H1 (cell line): ENCODE measurements at regions not wholly inside any gene's neighbourhood (a gene's known extent, or its start where the extent isn't known, plus 50 kb on each side); places are given as distances from the start of the nearest gene placed in this dataset.

Experiments
- CTCF ChIA-PET: fragments of 300-600 bp; sonication (Branson Sonifier 250); formaldehyde crosslinking; loops from one replicate; lab custom pipeline; 2021; ENCODE audit not compliant: partially characterized antibody; lab: Charles Lee
- POLR2A ChIA-PET: fragments of 300-600 bp; sonication (Branson Sonifier 250); formaldehyde crosslinking; loops from one replicate; lab custom pipeline; 2021; ENCODE audit warnings: inconsistent platforms; ENCODE audit not compliant: partially characterized antibody; lab: Charles Lee
- DNase-seq, 2 experiments: peaks; one replicate each; pipeline versions ENCODE4 v3.0.0 to v3.0.0-alpha.2; 2010 to 2022; ENCODE audit warnings: low spot score in 2 of 2, low read depth in 1 of 2, mixed read lengths in 1 of 2
- FAIRE-seq: peaks from 2 replicates; lab custom pipeline; 2011; peaks lifted over from hg19 to GRCh38; lab: Jason Lieb, UNC
- H2AFZ ChIP-seq: 2 replicates; pipeline ENCODE4 v1.8.1; 2012; ENCODE audit warnings: low read length, inconsistent platforms
- H2AK5ac ChIP-seq: 2 replicates; pipeline ENCODE4 v1.6.1; 2013; ENCODE audit warnings: low read depth, low read length
- H2BK120ac ChIP-seq: replicated peaks from 2 replicates; pipeline ENCODE3; 2013; ENCODE audit warnings: low read depth, low read length, inconsistent platforms
- H2BK12ac ChIP-seq: 2 replicates; pipeline ENCODE4 v1.6.1; 2013; ENCODE audit warnings: low read depth, low read length
- H2BK15ac ChIP-seq: 2 replicates; pipeline ENCODE4 v1.6.1; 2013; ENCODE audit warnings: low read length
- H2BK20ac ChIP-seq: 2 replicates; pipeline ENCODE4 v1.6.1; 2013; ENCODE audit warnings: low read length
- H2BK5ac ChIP-seq: 2 replicates; pipeline ENCODE4 v1.6.1; 2013; ENCODE audit warnings: low read depth, low read length
- H3K14ac ChIP-seq: 2 replicates; pipeline ENCODE4 v1.6.1; 2013; ENCODE audit warnings: inconsistent platforms; ENCODE audit not compliant: insufficient read length
- H3K18ac ChIP-seq: 2 replicates; pipeline ENCODE4 v1.6.1; 2013; ENCODE audit warnings: low read length; ENCODE audit errors: extremely low read depth
- H3K23ac ChIP-seq: 2 replicates; pipeline ENCODE4 v1.6.1; 2013; ENCODE audit warnings: inconsistent platforms; ENCODE audit not compliant: insufficient read length
- H3K23me2 ChIP-seq: 2 replicates; pipeline ENCODE4 v1.6.1; 2013; ENCODE audit warnings: low read depth, low read length
- H3K27ac ChIP-seq: 2 replicates; pipeline ENCODE4 v1.6.1; 2011; ENCODE audit warnings: low read depth, low read length, inconsistent platforms
- H3K27me3 ChIP-seq, 4 experiments: replicated peaks in 1 of 4; 1 replicate in 1 of 4; 2 replicates in 3 of 4; pipeline versions ENCODE4 v1.6.1 to v1.8.1; 2011 to 2013; ENCODE audit warnings: low read length in 3 of 4, mild to moderate bottlenecking in 3 of 4, inconsistent platforms in 2 of 4, mixed read lengths in 2 of 4, moderate library complexity in 1 of 4; ENCODE audit not compliant: control insufficient read depth in 3 of 4, insufficient read depth in 3 of 4; ENCODE audit errors: extremely low read depth in 1 of 4
- H3K36me3 ChIP-seq, 4 experiments: 2 replicates each; pipeline versions ENCODE4 v1.6.1 to v1.8.1; 2011 to 2013; ENCODE audit warnings: mild to moderate bottlenecking in 4 of 4, low read length in 3 of 4, moderate library complexity in 2 of 4, control low read depth in 1 of 4, inconsistent platforms in 1 of 4; ENCODE audit not compliant: insufficient read depth in 4 of 4, control insufficient read depth in 2 of 4
- H3K4ac ChIP-seq: replicated peaks from 2 replicates; pipeline ENCODE3; 2013; ENCODE audit warnings: low read length, low read depth, mixed read lengths, inconsistent platforms; ENCODE audit not compliant: insufficient read length
- H3K4me1 ChIP-seq, 4 experiments: replicated peaks in 1 of 4; 1 replicate in 1 of 4; 2 replicates in 3 of 4; pipeline versions ENCODE4 v1.6.1 to v1.8.1; 2011 to 2013; ENCODE audit warnings: low read length in 3 of 4, inconsistent platforms in 2 of 4, mixed read lengths in 1 of 4; ENCODE audit not compliant: insufficient read depth in 4 of 4, control insufficient read depth in 3 of 4
- H3K4me2 ChIP-seq, 2 experiments: 2 replicates each; pipeline versions ENCODE4 v1.6.1 to v1.8.1; 2011 to 2013; ENCODE audit warnings: low read depth in 2 of 2, low read length in 2 of 2, control low read depth in 1 of 2, inconsistent platforms in 1 of 2, mild to moderate bottlenecking in 1 of 2; ENCODE audit not compliant: insufficient read depth in 1 of 2
- H3K4me3 ChIP-seq, 4 experiments: fragments of 200-600, 300-600 bp in 1 of 4; sonication (generic), shearing (Covaris generic), sonication (Bioruptor Twin) in 1 of 4; 2 replicates each; pipeline versions ENCODE4 v1.5.1 to v1.8.1; 2011 to 2016; ENCODE audit warnings: low read length in 4 of 4, low read depth in 3 of 4, control low read depth in 2 of 4, inconsistent platforms in 2 of 4, mild to moderate bottlenecking in 2 of 4, mixed read lengths in 1 of 4, moderate library complexity in 1 of 4; ENCODE audit not compliant: insufficient read depth in 2 of 4; ENCODE audit errors: extremely low read depth in 1 of 4
- H3K56ac ChIP-seq: replicated peaks from 2 replicates; pipeline ENCODE3; 2013; ENCODE audit warnings: low read depth, mild to moderate bottlenecking, mixed read lengths, low read length, inconsistent platforms; ENCODE audit not compliant: insufficient read length
- H3K79me1 ChIP-seq: 2 replicates; pipeline ENCODE4 v1.6.1; 2013; ENCODE audit warnings: low read depth, low read length, control low read depth
- H3K79me2 ChIP-seq, 2 experiments: 2 replicates each; pipeline versions ENCODE4 v1.6.1 to v1.8.1; 2012 to 2013; ENCODE audit warnings: low read length in 2 of 2, mild to moderate bottlenecking in 2 of 2, inconsistent platforms in 1 of 2; ENCODE audit not compliant: insufficient read depth in 2 of 2, control insufficient read depth in 1 of 2
- H3K9ac ChIP-seq, 4 experiments: replicated peaks in 1 of 4; 1 replicate in 1 of 4; 2 replicates in 3 of 4; pipeline versions ENCODE4 v1.6.1 to v1.8.1; 2011 to 2013; ENCODE audit warnings: low read depth in 3 of 4, low read length in 3 of 4, control low read depth in 2 of 4, mild to moderate bottlenecking in 2 of 4, moderate library complexity in 2 of 4, inconsistent platforms in 1 of 4; ENCODE audit errors: extremely low read depth in 1 of 4
- H3K9me3 ChIP-seq, 2 experiments: 2 replicates each; pipeline versions ENCODE4 v1.6.1 to v1.8.1; 2012 to 2013; ENCODE audit warnings: mild to moderate bottlenecking in 2 of 2, moderate library complexity in 2 of 2, control low read depth in 1 of 2, inconsistent platforms in 1 of 2, low read depth in 1 of 2, low read length in 1 of 2, mixed read lengths in 1 of 2; ENCODE audit not compliant: insufficient read depth in 2 of 2
- H4K20me1 ChIP-seq, 2 experiments: replicated peaks in 1 of 2; 2 replicates each; pipeline versions ENCODE3 to v1.8.1; 2011 to 2013; ENCODE audit warnings: inconsistent platforms in 2 of 2, low read length in 2 of 2, mild to moderate bottlenecking in 1 of 2; ENCODE audit not compliant: insufficient read depth in 2 of 2, control insufficient read depth in 1 of 2
- H4K5ac ChIP-seq: 2 replicates; pipeline ENCODE4 v1.6.1; 2013; ENCODE audit warnings: low read length, low read depth, mixed read lengths, inconsistent platforms; ENCODE audit not compliant: insufficient read length
- H4K8ac ChIP-seq: 2 replicates; pipeline ENCODE4 v1.8.0; 2013; ENCODE audit warnings: mild to moderate bottlenecking, moderate library complexity, low read length, inconsistent platforms; ENCODE audit not compliant: insufficient read depth; ENCODE audit errors: extremely low read depth
- H4K91ac ChIP-seq: replicated peaks from 2 replicates; pipeline ENCODE3; 2013; ENCODE audit warnings: low read length, mixed read lengths, inconsistent platforms; ENCODE audit not compliant: insufficient read length
- CHD7 ChIP-seq: fragments of 300-600 bp; sonication (generic); IDR thresholded peaks from 2 replicates; pipeline ENCODE4 v1.7.1; 2012; ENCODE audit warnings: low read length, moderate library complexity, mild to moderate bottlenecking, inconsistent platforms; ENCODE audit not compliant: insufficient replicate concordance
- POLR2AphosphoS5 ChIP-seq: IDR thresholded peaks from 2 replicates; pipeline ENCODE4 v1.6.1; 2011; ENCODE audit warnings: low read depth, low read length

GRCh38 chr4:79652738-79653137 is 244.7 kb upstream of the GK2 start:
- no peak overlapping the region for H3K56ac ChIP-seq
- no peak overlapping the region for H3K9ac ChIP-seq
- TF ChIP-seq POLR2AphosphoS5 (no peak), CHD7 (no peak)
- H3K27me3 ChIP-seq, result no peaks in the 10 kb centered on the region
- H2BK120ac ChIP-seq, result no peak overlapping the region
- H3K23ac ChIP-seq, result no peak overlapping the region
- H2AFZ ChIP-seq, result no peak overlapping the region
- no peak overlapping the region for H2BK12ac ChIP-seq
- H3K79me2 ChIP-seq, result no peaks in the 10 kb centered on the region
- H3K4me2 ChIP-seq, result no peak overlapping the region
- no peak overlapping the region for H4K5ac ChIP-seq
- POLR2A ChIA-PET, result no interaction called here
- no peak overlapping the region; the same call in 1 of the 2 replicates for H2BK5ac ChIP-seq
- H2AK5ac ChIP-seq, result peak overlapping the region; percentile 71; the same call in 1 of the 2 replicates
- no peak overlapping the region for H4K8ac ChIP-seq
- H3K23me2 ChIP-seq, result no peaks in the 10 kb centered on the region
- no peak overlapping the region for H3K4ac ChIP-seq
- no peak overlapping the region for H3K14ac ChIP-seq
- H4K91ac ChIP-seq, result no peak overlapping the region
- no peaks in the 10 kb centered on the region for H3K36me3 ChIP-seq
- H4K20me1 ChIP-seq, result no peaks in the 10 kb centered on the region
- no peak overlapping the region for H3K27ac ChIP-seq
- CTCF ChIA-PET, result no interaction called here
- no peak for FAIRE-seq
- H3K4me3 ChIP-seq, result no peak overlapping the region
- no peaks in the 10 kb centered on the region for H3K79me1 ChIP-seq
- H3K9me3 ChIP-seq, result peaks cover 0 to 4% of the 10 kb centered on the region in 2 experiments; a peak in 2 of 4 replicates
- DNase-seq, result no peak
- no peak overlapping the region for H3K18ac ChIP-seq
- peak overlapping the region; percentile 43; the same call in 1 of the 2 replicates for H2BK20ac ChIP-seq
- no peak overlapping the region for H2BK15ac ChIP-seq
- peaks cover 0 to 16% (median 2%) of the 10 kb centered on the region in 4 experiments; a peak in 5 of 7 replicates for H3K4me1 ChIP-seq
